H1 (cell line): ENCODE measurements at regions not wholly inside any gene's neighbourhood (a gene's known extent, or its start where the extent isn't known, plus 50 kb on each side); places are given as distances from the start of the nearest gene placed in this dataset.

ENCODE experiments used
- CTCF ChIA-PET: fragments of 300-600 bp; sonication (Branson Sonifier 250); formaldehyde crosslinking; loops from one replicate; lab custom pipeline; 2021; ENCODE audit not compliant: partially characterized antibody; lab: Charles Lee
- POLR2A ChIA-PET: fragments of 300-600 bp; sonication (Branson Sonifier 250); formaldehyde crosslinking; loops from one replicate; lab custom pipeline; 2021; ENCODE audit warnings: inconsistent platforms; ENCODE audit not compliant: partially characterized antibody; lab: Charles Lee
- DNase-seq, 2 experiments: peaks; one replicate each; pipeline versions ENCODE4 v3.0.0 to v3.0.0-alpha.2; 2010 to 2022; ENCODE audit warnings: low spot score in 2 of 2, low read depth in 1 of 2, mixed read lengths in 1 of 2
- FAIRE-seq: peaks from 2 replicates; lab custom pipeline; 2011; peaks lifted over from hg19 to GRCh38; lab: Jason Lieb, UNC
- H2AFZ ChIP-seq: 2 replicates; pipeline ENCODE4 v1.8.1; 2012; ENCODE audit warnings: low read length, inconsistent platforms
- H2AK5ac ChIP-seq: 2 replicates; pipeline ENCODE4 v1.6.1; 2013; ENCODE audit warnings: low read depth, low read length
- H2BK120ac ChIP-seq: replicated peaks from 2 replicates; pipeline ENCODE3; 2013; ENCODE audit warnings: low read depth, low read length, inconsistent platforms
- H2BK12ac ChIP-seq: 2 replicates; pipeline ENCODE4 v1.6.1; 2013; ENCODE audit warnings: low read depth, low read length
- H2BK15ac ChIP-seq: 2 replicates; pipeline ENCODE4 v1.6.1; 2013; ENCODE audit warnings: low read length
- H2BK20ac ChIP-seq: 2 replicates; pipeline ENCODE4 v1.6.1; 2013; ENCODE audit warnings: low read length
- H2BK5ac ChIP-seq: 2 replicates; pipeline ENCODE4 v1.6.1; 2013; ENCODE audit warnings: low read depth, low read length
- H3K14ac ChIP-seq: 2 replicates; pipeline ENCODE4 v1.6.1; 2013; ENCODE audit warnings: inconsistent platforms; ENCODE audit not compliant: insufficient read length
- H3K18ac ChIP-seq: 2 replicates; pipeline ENCODE4 v1.6.1; 2013; ENCODE audit warnings: low read length; ENCODE audit errors: extremely low read depth
- H3K23ac ChIP-seq: 2 replicates; pipeline ENCODE4 v1.6.1; 2013; ENCODE audit warnings: inconsistent platforms; ENCODE audit not compliant: insufficient read length
- H3K23me2 ChIP-seq: 2 replicates; pipeline ENCODE4 v1.6.1; 2013; ENCODE audit warnings: low read depth, low read length
- H3K27ac ChIP-seq: 2 replicates; pipeline ENCODE4 v1.6.1; 2011; ENCODE audit warnings: low read depth, low read length, inconsistent platforms
- H3K27me3 ChIP-seq, 4 experiments: replicated peaks in 1 of 4; 1 replicate in 1 of 4; 2 replicates in 3 of 4; pipeline versions ENCODE4 v1.6.1 to v1.8.1; 2011 to 2013; ENCODE audit warnings: low read length in 3 of 4, mild to moderate bottlenecking in 3 of 4, inconsistent platforms in 2 of 4, mixed read lengths in 2 of 4, moderate library complexity in 1 of 4; ENCODE audit not compliant: control insufficient read depth in 3 of 4, insufficient read depth in 3 of 4; ENCODE audit errors: extremely low read depth in 1 of 4
- H3K36me3 ChIP-seq, 4 experiments: 2 replicates each; pipeline versions ENCODE4 v1.6.1 to v1.8.1; 2011 to 2013; ENCODE audit warnings: mild to moderate bottlenecking in 4 of 4, low read length in 3 of 4, moderate library complexity in 2 of 4, control low read depth in 1 of 4, inconsistent platforms in 1 of 4; ENCODE audit not compliant: insufficient read depth in 4 of 4, control insufficient read depth in 2 of 4
- H3K4ac ChIP-seq: replicated peaks from 2 replicates; pipeline ENCODE3; 2013; ENCODE audit warnings: low read length, low read depth, mixed read lengths, inconsistent platforms; ENCODE audit not compliant: insufficient read length
- H3K4me1 ChIP-seq, 4 experiments: replicated peaks in 1 of 4; 1 replicate in 1 of 4; 2 replicates in 3 of 4; pipeline versions ENCODE4 v1.6.1 to v1.8.1; 2011 to 2013; ENCODE audit warnings: low read length in 3 of 4, inconsistent platforms in 2 of 4, mixed read lengths in 1 of 4; ENCODE audit not compliant: insufficient read depth in 4 of 4, control insufficient read depth in 3 of 4
- H3K4me2 ChIP-seq, 2 experiments: 2 replicates each; pipeline versions ENCODE4 v1.6.1 to v1.8.1; 2011 to 2013; ENCODE audit warnings: low read depth in 2 of 2, low read length in 2 of 2, control low read depth in 1 of 2, inconsistent platforms in 1 of 2, mild to moderate bottlenecking in 1 of 2; ENCODE audit not compliant: insufficient read depth in 1 of 2
- H3K4me3 ChIP-seq, 4 experiments: fragments of 200-600, 300-600 bp in 1 of 4; sonication (generic), shearing (Covaris generic), sonication (Bioruptor Twin) in 1 of 4; 2 replicates each; pipeline versions ENCODE4 v1.5.1 to v1.8.1; 2011 to 2016; ENCODE audit warnings: low read length in 4 of 4, low read depth in 3 of 4, control low read depth in 2 of 4, inconsistent platforms in 2 of 4, mild to moderate bottlenecking in 2 of 4, mixed read lengths in 1 of 4, moderate library complexity in 1 of 4; ENCODE audit not compliant: insufficient read depth in 2 of 4; ENCODE audit errors: extremely low read depth in 1 of 4
- H3K56ac ChIP-seq: replicated peaks from 2 replicates; pipeline ENCODE3; 2013; ENCODE audit warnings: low read depth, mild to moderate bottlenecking, mixed read lengths, low read length, inconsistent platforms; ENCODE audit not compliant: insufficient read length
- H3K79me1 ChIP-seq: 2 replicates; pipeline ENCODE4 v1.6.1; 2013; ENCODE audit warnings: low read depth, low read length, control low read depth
- H3K79me2 ChIP-seq, 2 experiments: 2 replicates each; pipeline versions ENCODE4 v1.6.1 to v1.8.1; 2012 to 2013; ENCODE audit warnings: low read length in 2 of 2, mild to moderate bottlenecking in 2 of 2, inconsistent platforms in 1 of 2; ENCODE audit not compliant: insufficient read depth in 2 of 2, control insufficient read depth in 1 of 2
- H3K9ac ChIP-seq, 4 experiments: replicated peaks in 1 of 4; 1 replicate in 1 of 4; 2 replicates in 3 of 4; pipeline versions ENCODE4 v1.6.1 to v1.8.1; 2011 to 2013; ENCODE audit warnings: low read depth in 3 of 4, low read length in 3 of 4, control low read depth in 2 of 4, mild to moderate bottlenecking in 2 of 4, moderate library complexity in 2 of 4, inconsistent platforms in 1 of 4; ENCODE audit errors: extremely low read depth in 1 of 4
- H3K9me3 ChIP-seq, 2 experiments: 2 replicates each; pipeline versions ENCODE4 v1.6.1 to v1.8.1; 2012 to 2013; ENCODE audit warnings: mild to moderate bottlenecking in 2 of 2, moderate library complexity in 2 of 2, control low read depth in 1 of 2, inconsistent platforms in 1 of 2, low read depth in 1 of 2, low read length in 1 of 2, mixed read lengths in 1 of 2; ENCODE audit not compliant: insufficient read depth in 2 of 2
- H4K20me1 ChIP-seq, 2 experiments: replicated peaks in 1 of 2; 2 replicates each; pipeline versions ENCODE3 to v1.8.1; 2011 to 2013; ENCODE audit warnings: inconsistent platforms in 2 of 2, low read length in 2 of 2, mild to moderate bottlenecking in 1 of 2; ENCODE audit not compliant: insufficient read depth in 2 of 2, control insufficient read depth in 1 of 2
- H4K5ac ChIP-seq: 2 replicates; pipeline ENCODE4 v1.6.1; 2013; ENCODE audit warnings: low read length, low read depth, mixed read lengths, inconsistent platforms; ENCODE audit not compliant: insufficient read length
- H4K8ac ChIP-seq: 2 replicates; pipeline ENCODE4 v1.8.0; 2013; ENCODE audit warnings: mild to moderate bottlenecking, moderate library complexity, low read length, inconsistent platforms; ENCODE audit not compliant: insufficient read depth; ENCODE audit errors: extremely low read depth
- H4K91ac ChIP-seq: replicated peaks from 2 replicates; pipeline ENCODE3; 2013; ENCODE audit warnings: low read length, mixed read lengths, inconsistent platforms; ENCODE audit not compliant: insufficient read length
- CHD2 ChIP-seq: IDR thresholded peaks from 2 replicates; pipeline ENCODE4 v1.6.1; 2012; ENCODE audit warnings: low read length, improper control_type of control experiment
- JUN ChIP-seq: IDR thresholded peaks from 2 replicates; pipeline ENCODE4 v1.6.1; 2011; ENCODE audit warnings: low read depth, mild to moderate bottlenecking, improper control_type of control experiment, low read length
- RNF2 ChIP-seq: fragments of 200-900, 300-1000 bp; sonication (generic); IDR thresholded peaks from 2 replicates; pipeline ENCODE4 v1.7.1; 2016; ENCODE audit warnings: borderline replicate concordance, low read depth, mild to moderate bottlenecking, antibody characterized with exemption, low read length; ENCODE audit not compliant: poor library complexity, severe bottlenecking; ENCODE audit errors: missing control alignments
- RXRA ChIP-seq: IDR thresholded peaks from 2 replicates; pipeline ENCODE4 v1.6.1; 2011; ENCODE audit warnings: low read depth, mild to moderate bottlenecking, low read length, moderate library complexity; ENCODE audit not compliant: insufficient read depth
- TAF1 ChIP-seq: IDR thresholded peaks from 2 replicates; pipeline ENCODE4 v1.6.1; 2011; ENCODE audit warnings: mild to moderate bottlenecking, low read depth, low read length
- TAF7 ChIP-seq: optimal IDR thresholded peaks from 2 replicates; pipeline ENCODE3; 2011; ENCODE audit warnings: low read depth, mild to moderate bottlenecking, inconsistent platforms, low read length, moderate library complexity, borderline replicate concordance
- WGBS, 2 experiments: shearing (Covaris generic) in 1 of 2; methylation state at CpG; one replicate each; pipeline versions ENCODE4 v1.1.6 to v1.1.7; 2013 to 2015; ENCODE audit warnings: low lambda C conversion rate in 2 of 2, mixed read lengths in 2 of 2, inconsistent platforms in 1 of 2, low coverage in 1 of 2, missing lambda C conversion rate in 1 of 2; ENCODE audit not compliant: insufficient replicate concordance in 2 of 2, insufficient coverage in 1 of 2, insufficient read length in 1 of 2; ENCODE audit errors: extremely low coverage in 1 of 2, missing lambda C conversion rate in 1 of 2; 5-methylcytosine and 5-hydroxymethylcytosine counted together

DNA sequence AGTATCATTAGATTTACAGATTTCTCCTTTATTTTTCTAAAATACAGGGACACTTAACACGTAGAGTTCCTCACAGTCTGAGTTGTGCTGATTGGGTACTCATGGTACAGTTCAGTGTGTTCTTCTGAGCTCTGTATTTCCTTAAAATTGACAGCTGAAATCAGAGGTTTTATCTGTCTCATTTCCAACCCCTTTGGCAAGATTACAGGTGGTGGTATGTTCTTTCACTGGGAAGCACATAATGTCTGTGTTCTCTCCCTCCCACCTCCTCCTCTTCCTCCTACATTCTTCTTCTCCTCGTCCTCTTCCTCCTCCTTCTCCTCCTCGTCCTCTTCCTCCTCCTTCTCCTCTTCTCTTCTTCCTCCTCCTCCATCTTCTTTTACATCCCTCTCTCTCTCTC, 99.5 kb upstream of the EEPD1 start:
- 90 to 100% methylated on average over 1 to 2 of the region's 3 CpGs for whole genome bisulfite sequencing, 2 experiments
- H4K20me1 ChIP-seq, result no peaks in the 10 kb centered on the region
- TF ChIP-seq JUN (no peak), TAF1 (no peak), TAF7 (no peak), CHD2 (no peak), RXRA (no peak), RNF2 (no peak)

More for the DNA sequence above, 99.5 kb upstream of the EEPD1 start:
- Histone ChIP-seq H2BK20ac (no peak overlapping the region), H3K14ac (no peak overlapping the region), H3K27ac (no peak overlapping the region), H4K91ac (no peak overlapping the region), H3K4me2 (no peak overlapping the region), H3K36me3 (no peaks in the 10 kb centered on the region), H2AK5ac (no peak overlapping the region), H3K4ac (no peak overlapping the region), H2BK12ac (no peak overlapping the region), H2AFZ (no peak overlapping the region), H3K4me3 (no peak overlapping the region), H3K9me3 (no peaks in the 10 kb centered on the region), H2BK15ac (no peak overlapping the region), H3K23ac (no peak overlapping the region), H3K79me2 (no peaks in the 10 kb centered on the region), H3K79me1 (no peaks in the 10 kb centered on the region), H4K5ac (no peak overlapping the region), H2BK5ac (no peak overlapping the region), H4K8ac (no peak overlapping the region), H3K56ac (no peak overlapping the region), H3K9ac (no peak overlapping the region), H2BK120ac (no peak overlapping the region), H3K18ac (no peak overlapping the region), H3K27me3 (no peaks in the 10 kb centered on the region; a peak in 1 of 7 replicates), H3K23me2 (no peaks in the 10 kb centered on the region), H3K4me1 (peaks cover 2 to 6% (median 4%) of the 10 kb centered on the region in 4 experiments; a peak in 3 of 7 replicates)
- no peak for DNase-seq
- FAIRE-seq, result no peak
- POLR2A ChIA-PET, result no interaction called here
- CTCF ChIA-PET, result interaction anchor here (0.7 to 1.7 kb wide), 4 partner anchors 12 to 170 kb away, joined by 3 read pairs; no protein-coding TSS in a partner anchor
